GM18951 (cell line): ENCODE measurements at regions not wholly inside any gene's neighbourhood (a gene's known extent, or its start where the extent isn't known, plus 50 kb on each side); places are given as distances from the start of the nearest gene placed in this dataset.

Experiments
- POLR2A ChIP-seq: IDR thresholded peaks from 4 replicates; pipeline ENCODE4 v1.6.1; 2011; ENCODE audit warnings: mild to moderate bottlenecking; ENCODE audit not compliant: insufficient read length, insufficient read depth; ENCODE audit errors: extremely low read depth
- in situ Hi-C: fragments of 300-500 bp; cut with MboI; formaldehyde crosslinking; loops from one replicate; pipeline ENCODE4 v1.12.0; 2022; ENCODE audit warnings: low sequenced_read_pairs, mixed read lengths, inconsistent platforms; ENCODE audit not compliant: unreplicated experiment

DNA sequence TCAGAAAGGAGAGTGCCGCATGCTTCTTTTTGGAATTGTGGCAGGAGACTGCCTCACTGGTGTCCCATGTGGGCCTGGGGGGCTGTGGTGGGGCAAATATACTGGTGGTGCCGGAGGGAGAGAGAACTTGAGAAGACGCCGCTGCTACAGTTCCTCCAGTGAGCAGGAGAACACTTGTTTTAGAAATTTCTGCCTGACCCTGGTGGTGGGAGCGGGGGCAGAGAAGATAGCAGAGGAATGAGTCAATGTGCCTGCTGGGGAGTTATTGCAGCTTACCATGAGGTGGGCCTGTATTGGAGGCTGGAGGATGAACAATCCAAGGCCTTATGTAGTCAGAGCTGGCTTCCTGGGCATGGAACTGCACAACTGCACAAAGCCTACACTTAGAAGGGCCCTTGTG lies 211.8 kb downstream of the SNAPC1 start:
- in situ Hi-C loops: no loop called here
- TF ChIP-seq POLR2A: no peak

DNA sequence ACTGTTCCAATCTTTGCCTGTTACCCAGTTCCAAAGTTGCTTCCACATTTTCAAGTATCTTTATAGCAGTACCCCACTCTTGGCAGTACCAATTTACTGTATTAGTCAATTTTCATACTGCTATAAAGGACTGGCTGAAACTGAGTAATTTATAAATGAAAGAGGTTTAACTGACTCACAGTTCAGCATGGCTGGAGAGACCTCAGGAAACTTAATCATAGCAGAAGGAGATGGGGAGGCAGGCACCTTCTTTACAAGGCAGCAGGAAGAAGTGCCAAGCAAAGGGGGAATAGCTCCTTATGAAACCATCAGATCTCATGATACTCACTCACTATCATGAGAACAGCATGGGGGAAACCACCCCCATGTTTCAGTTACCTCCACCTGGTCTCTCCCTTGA lies 215.0 kb downstream of the SNAPC1 start:
- in situ Hi-C loops: no loop called here
- no peak for TF ChIP-seq POLR2A

DNA sequence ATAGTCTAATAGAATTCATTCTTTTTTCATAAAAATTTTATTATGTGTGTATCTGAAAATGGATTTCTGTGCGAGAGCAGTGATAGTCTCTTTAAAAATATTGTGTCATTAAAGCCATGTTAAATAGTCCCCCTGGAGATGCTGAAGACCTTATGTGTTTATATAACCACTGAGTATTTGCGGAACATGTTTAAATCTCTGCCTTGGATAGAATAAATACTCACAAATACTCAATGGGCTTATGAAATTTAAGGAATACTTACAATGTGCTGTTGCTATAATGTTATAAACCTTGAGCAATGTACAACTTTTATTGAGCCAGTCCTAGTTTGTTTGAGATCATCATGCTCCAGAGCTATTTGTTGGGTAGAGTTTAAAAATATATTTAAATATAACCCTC lies 226.0 kb downstream of the SNAPC1 start:
- no peak for TF ChIP-seq POLR2A
- in situ Hi-C loops: no loop called here

DNA sequence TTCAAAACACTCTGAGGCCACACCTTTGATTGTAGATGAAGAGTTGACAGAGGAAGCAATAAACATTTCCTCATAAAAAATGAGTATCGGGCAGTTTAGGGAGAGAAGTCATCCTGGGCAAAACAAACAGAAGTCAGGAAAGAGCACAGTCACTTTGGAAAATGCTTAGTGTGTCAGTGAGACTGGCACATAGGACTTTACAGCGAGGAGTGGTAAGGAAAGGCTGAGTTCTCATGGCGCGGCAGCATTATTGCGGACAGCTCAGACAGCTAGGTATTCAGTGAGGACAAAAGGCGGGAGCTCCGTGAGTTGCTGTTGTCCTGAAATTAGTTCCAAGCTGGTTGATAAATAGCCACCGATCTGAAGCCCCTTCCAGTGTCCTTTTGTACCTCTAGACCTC lies 229.9 kb downstream of the SNAPC1 start:
- TF ChIP-seq POLR2A: no peak
- in situ Hi-C loops: no loop called here

DNA sequence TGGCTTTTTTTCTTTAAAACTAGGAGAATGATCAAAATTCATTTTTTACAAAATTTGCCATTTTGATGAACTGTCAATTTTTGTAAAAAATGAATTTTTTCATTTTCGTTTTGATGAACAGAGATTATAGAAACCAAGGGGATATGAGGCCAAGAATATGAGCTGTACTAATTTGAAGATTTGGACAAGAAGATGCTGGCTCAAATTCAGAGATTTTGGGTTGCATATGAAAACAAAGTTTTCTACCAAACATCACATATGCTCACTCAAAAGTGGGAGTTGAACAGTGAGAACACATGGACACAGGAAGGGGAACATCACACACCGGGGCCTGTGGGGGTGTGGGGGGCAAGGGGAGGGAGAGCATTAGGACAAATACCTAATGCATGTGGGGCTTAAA lies 230.7 kb downstream of the SNAPC1 start:
- TF ChIP-seq POLR2A: no peak
- in situ Hi-C loops: no loop called here

DNA sequence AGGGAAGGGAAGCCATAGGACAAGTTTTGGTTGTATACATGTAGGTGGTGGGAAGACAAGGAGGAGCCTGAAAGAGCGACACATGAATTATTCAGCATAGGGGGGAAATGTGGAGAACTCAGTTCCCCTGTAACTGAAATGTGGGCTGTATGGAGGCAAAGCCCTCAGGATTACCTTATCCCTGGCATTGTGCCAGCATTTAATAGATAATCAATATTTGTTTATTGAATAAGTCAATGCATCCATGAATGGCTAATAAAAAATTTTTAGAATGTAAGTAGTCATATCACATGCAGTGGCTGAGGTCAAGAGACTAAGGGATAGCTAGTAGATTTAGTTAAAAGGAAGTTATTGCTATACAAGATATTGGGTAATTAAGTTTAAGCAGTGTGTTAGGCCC lies 232.4 kb downstream of the SNAPC1 start:
- TF ChIP-seq POLR2A: no peak
- in situ Hi-C loops: no loop called here

DNA sequence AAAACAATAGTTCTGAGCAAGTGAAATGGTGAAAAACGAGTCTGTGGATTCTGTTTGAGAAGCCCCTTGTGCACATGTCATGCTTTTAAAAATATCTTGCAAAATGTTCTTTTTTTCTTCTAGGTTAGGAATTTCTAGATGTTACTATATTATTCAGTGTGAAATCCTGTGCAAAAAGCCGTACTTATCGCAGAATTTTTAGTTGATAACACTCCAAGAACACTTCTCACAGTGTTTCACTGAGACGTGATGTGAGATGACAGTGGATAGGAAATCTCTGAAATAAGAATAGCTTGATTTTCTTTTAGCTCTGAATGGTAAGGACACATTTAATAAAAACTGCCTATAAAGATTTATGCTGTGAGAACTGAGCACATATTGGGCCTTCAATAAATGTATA lies 234.5 kb downstream of the SNAPC1 start:
- TF ChIP-seq POLR2A: no peak
- in situ Hi-C loops: no loop called here

DNA sequence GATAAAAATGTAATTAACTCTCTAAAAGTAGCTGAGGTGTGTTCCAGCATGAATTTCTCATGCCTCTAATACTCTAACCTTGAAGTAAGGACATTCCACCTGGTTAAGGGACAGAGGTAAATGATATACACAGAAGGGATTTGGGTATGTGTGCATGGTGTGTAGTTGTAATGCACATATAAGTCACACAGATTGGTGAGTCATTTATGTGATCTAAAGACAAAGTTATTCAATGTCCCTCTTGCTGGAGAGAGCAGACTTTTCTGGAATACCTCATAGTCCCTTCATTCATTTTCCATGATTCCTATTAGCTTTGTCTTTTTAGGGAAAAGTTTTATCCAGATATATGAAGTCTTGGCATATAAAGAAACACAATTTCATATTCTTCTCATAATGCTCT lies 234.9 kb downstream of the SNAPC1 start:
- in situ Hi-C loops: no loop called here
- TF ChIP-seq POLR2A: no peak

DNA sequence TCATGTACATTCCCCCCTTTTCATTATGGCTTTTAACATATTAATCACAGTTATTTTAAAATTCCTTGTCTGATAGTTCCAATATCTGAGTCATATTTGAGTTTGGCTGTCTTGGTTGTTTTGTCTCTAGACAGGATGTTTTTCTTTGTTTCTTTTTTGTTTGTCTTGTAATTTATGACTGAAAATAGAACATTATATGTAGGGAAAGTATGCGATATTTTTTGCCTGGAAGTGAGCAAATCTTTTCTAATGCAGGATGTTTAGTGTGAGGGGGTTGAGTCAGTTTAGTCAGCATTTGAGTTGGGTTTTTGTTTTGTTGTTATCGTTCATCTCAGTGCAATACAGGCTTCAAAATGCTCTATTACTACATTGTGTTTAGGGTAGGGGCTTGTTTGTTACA lies 239.7 kb downstream of the SNAPC1 start:
- in situ Hi-C loops: no loop called here
- no peak for TF ChIP-seq POLR2A

DNA sequence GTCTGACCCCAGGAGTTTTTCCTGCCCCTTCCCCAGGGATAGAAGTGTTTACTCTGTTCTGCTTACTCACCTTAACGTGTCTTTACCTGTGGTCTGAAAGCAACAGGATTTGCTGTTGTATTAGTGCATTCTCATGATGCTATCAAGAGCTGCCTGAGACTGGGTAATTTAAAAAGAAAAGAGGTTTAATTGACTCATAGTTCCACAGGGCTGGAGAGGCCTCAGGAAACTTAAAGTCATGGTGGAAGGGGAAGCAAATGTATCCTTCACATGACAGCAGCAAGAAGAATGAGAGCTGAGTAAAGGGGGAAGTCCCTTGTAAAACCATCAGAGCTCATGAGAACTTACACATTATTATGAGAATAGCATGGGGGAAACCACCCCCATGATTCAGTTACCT lies 240.4 kb downstream of the SNAPC1 start:
- in situ Hi-C loops: no loop called here
- no peak for TF ChIP-seq POLR2A

DNA sequence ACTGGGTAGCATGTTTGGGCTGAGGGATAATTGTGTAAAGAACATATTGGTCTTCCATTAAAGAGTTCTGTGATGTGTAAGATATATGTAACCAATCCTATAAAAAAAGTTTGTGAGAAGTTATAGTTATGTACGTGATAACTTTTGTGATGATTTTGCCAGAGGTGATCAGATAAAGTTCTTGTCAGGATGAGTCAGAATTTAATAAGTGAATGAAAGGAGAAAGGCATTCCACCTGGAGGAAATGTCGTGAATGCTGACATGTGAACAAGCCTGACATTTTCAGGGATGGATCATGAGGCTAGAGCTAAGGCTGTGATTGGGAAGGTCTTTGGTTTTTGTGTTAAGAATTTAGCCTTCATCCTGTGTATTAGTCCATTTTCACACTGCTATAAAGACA lies 241.5 kb downstream of the SNAPC1 start:
- TF ChIP-seq POLR2A: no peak
- in situ Hi-C loops: no loop called here

DNA sequence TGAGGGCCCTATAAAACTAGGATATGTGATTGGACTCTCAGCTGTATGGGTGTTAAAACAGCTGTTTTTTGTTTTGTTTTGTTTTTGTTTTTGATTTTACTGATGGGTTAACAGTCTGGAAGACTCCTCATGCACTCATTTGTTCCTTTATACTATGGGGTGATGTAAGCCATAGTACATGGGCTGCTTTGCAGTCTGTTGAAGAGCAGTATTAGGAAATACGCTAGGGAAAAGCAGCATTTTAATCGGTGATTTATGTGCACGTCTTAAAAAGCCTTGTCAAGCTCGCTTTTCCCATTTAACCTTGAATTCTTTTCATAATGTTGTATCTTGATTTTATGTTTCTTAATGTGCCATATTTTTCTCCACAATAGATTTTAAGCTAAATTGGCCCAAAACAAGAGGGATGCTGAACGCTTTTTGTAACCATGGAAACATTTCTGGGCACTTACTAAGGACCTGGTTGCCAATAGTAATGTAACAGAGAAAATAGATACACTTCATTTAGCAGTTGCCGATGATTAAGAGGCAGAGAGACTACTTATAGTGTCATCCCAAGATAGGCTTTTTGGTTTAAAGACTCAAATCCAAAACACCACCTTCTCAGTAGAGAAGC lies 244.0 kb downstream of the SNAPC1 start:
- in situ Hi-C loops: no loop called here
- TF ChIP-seq POLR2A: no peak

DNA sequence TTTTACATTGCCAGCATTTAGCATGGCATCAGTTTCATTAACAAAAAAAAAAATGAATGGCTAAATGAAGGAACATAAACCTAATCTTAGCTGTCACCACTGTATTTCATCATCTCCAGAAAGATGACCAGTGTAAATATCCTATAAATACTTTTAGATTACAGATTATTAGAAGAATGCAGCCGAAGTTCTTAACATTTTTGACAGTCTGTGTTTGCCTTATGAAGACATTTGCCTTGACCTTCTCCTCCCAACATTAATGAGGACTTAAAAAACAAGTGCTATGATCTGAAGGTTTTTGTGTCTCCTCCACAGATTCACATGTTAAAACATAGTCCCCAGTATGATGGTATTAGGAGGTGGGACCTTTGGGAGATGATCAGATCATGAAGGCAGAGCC lies 253.0 kb downstream of the SNAPC1 start:
- in situ Hi-C loops: no loop called here
- TF ChIP-seq POLR2A: no peak

DNA sequence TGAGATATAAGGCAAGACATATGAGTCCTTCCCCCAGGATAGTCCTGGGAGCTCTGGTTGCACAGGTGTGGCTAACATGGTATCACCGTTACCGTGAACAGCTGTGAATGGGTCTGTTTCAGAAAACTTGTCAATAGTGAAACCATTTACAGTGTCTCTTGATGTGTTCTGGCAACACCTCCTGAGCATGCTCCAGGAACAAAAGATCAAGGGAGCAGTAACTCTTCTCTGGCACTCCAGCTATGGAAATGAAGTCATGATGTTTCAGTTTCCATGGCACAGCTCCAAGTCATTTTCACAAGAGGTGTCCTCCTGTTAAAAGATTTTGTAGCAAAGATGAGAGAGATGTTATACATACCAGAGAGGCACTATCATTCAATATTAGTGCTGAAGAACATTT lies 253.7 kb downstream of the SNAPC1 start:
- TF ChIP-seq POLR2A: no peak
- in situ Hi-C loops: no loop called here

DNA sequence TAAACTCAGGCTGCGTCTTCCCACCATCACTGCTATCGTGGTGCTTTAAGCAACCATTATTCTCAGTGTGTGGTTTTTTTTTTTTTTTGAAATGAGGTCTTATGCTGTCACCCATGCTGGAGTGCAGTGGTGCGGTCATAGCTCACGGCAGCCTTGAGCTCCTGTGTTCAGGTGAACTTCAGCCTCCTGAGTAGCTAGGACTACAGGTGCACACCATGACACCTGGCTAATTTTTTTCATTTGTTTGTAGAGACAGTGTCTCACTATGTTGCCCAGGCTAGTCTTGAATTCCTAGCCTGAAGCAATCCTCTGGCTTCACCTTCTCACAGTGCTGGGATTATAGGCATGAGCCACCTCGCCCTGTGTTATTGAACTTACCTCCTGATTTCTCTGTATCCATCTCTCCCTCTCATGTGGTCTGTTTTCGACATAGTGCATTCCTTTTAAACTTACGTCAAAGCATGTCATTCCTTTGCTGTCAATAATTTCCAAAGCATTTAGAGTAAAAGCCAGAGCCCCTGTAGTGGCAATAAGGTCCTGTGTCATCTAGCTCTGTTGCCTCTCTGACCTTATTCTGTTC lies 255.5 kb downstream of the SNAPC1 start:
- in situ Hi-C loops: no loop called here
- TF ChIP-seq POLR2A: no peak

DNA sequence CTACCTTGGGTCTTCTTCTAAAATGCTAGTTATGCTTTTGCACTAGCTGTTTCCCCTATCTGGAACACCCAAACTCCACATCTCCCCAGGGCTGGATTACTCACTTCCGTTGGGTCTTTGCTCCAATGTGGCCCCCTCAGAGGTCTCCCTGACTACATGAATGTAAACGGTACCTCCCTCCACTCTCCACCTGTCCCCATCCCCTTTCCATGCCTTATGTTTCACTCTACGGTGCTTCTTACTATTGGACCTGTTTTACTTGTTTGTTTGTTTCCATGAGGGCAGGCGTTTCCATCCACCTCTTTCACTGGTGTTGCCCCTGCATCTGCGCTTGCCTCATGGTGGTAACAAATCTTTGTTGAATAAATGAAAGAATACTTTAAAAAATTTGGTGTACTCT lies 256.4 kb downstream of the SNAPC1 start:
- TF ChIP-seq POLR2A: no peak
- in situ Hi-C loops: no loop called here
